Upper lobe of right lung (tissue), 1 donor: ENCODE measurements at regions not wholly inside any gene's neighbourhood (a gene's known extent, or its start where the extent isn't known, plus 50 kb on each side); places are given as distances from the start of the nearest gene placed in this dataset.

Experiments used
- ATAC-seq: fragments of 200-7000 bp; cut with Tn5 transposase; one replicate; pipeline ENCODE4 v1.9.1; 2020; ENCODE audit warnings: mild to moderate bottlenecking, moderate library complexity
- DNase-seq: peaks from one replicate; pipeline ENCODE4 v3.0.0-alpha.2; 2020
- H3K27ac ChIP-seq: fragments of 200-600 bp; one replicate; pipeline ENCODE4 v1.8.0; 2022
- H3K27me3 ChIP-seq: fragments of 200-600 bp; one replicate; pipeline ENCODE4 v1.8.0; 2022; ENCODE audit warnings: mild to moderate bottlenecking
- H3K36me3 ChIP-seq: fragments of 200-600 bp; one replicate; pipeline ENCODE4 v1.8.0; 2022
- H3K4me1 ChIP-seq: fragments of 200-600 bp; one replicate; pipeline ENCODE4 v1.8.0; 2022
- H3K4me3 ChIP-seq: fragments of 200-600 bp; one replicate; pipeline ENCODE4 v1.8.0; 2022; ENCODE audit warnings: mild to moderate bottlenecking
- H3K9me3 ChIP-seq: fragments of 200-600 bp; one replicate; pipeline ENCODE4 v1.8.0; 2022
- CTCF ChIP-seq: fragments of 200-600 bp; IDR thresholded peaks from one replicate; pipeline ENCODE4 v1.8.0; 2022; ENCODE audit warnings: antibody characterized with exemption
- intact Hi-C: fragments of 100-400 bp; cut with DNase I; formaldehyde crosslinking; loops from one replicate; pipeline ENCODE4 v1.11.0; 2022
- donor health status: DM: no; HTN: yes; CAD: no; lungs with severe emphysema.

- Histone ChIP-seq H3K27ac (no peak overlapping the region), H3K27me3 (no peaks in the 10 kb centered on the region), H3K9me3 (no peaks in the 10 kb centered on the region), H3K4me1 (no peaks in the 10 kb centered on the region), H3K36me3 (no peaks in the 10 kb centered on the region), H3K4me3 (no peak overlapping the region)
- ATAC-seq = no peak
- intact Hi-C loops = no loop called here
- no peak for TF ChIP-seq CTCF
- no peak for DNase-seq
These were observed 122.2 kb upstream of the GMNC start for GRCh38 chr3:190984502-190985244.

DNA sequence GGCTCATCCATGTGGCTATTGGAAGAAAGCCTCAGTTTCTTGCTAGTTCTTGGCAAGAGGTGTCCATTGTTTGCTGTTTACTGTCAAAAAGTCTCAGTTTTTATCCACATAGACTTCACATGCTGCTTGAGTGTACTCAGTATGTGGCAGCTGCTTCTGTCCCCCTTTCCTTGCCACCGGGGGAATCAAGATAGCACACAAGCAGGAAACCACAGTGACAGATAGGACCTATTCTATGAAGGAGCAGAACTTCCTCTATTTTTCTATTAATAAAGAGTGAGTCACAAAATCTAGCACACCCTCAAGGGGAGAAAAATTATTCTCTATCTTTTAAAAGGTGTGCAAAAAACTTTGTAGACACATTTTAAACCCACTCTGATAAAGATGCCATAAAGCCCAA lies 121.4 kb upstream of the GMNC start:
- intact Hi-C loops = no loop called here
- Histone ChIP-seq H3K27me3 (no peaks in the 10 kb centered on the region), H3K4me1 (no peaks in the 10 kb centered on the region), H3K27ac (no peak overlapping the region), H3K4me3 (no peak overlapping the region), H3K36me3 (no peaks in the 10 kb centered on the region), H3K9me3 (no peaks in the 10 kb centered on the region)
- no peak for DNase-seq
- ATAC-seq = no peak
- no peak for TF ChIP-seq CTCF

- Histone ChIP-seq H3K27me3 (no peaks in the 10 kb centered on the region), H3K27ac (no peak overlapping the region), H3K9me3 (no peaks in the 10 kb centered on the region), H3K4me1 (no peaks in the 10 kb centered on the region), H3K36me3 (no peaks in the 10 kb centered on the region), H3K4me3 (no peak overlapping the region)
- intact Hi-C loops = no loop called here
- ATAC-seq (no peak), DNase-seq (no peak)
- TF ChIP-seq CTCF = no peak
These were observed 111.3 kb upstream of the GMNC start for GRCh38 chr3:190973771-190974170.

DNA sequence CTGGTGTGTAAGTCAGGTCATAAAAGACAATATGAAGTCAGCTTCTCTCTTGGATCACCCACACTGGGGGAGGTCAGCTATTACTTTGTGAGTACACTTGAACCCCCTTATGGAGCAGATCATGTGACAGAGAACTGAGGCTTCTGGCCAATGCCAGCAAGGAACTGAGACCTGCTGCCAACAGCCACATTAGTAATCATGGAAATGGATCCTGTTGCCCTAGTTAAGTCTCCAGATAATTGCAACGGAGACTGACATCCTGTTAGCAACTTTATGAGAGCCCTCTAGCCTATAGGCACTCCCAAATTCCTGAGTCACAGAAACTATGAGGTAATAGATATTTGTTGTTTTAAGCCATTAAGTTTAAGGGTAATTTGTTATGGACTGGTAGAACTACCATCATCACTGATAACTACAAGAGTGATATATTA lies 110.4 kb upstream of the GMNC start:
- H3K4me3 ChIP-seq = no peak overlapping the region
- DNase-seq (no peak), ATAC-seq (no peak)
- no peak for TF ChIP-seq CTCF
- H3K27me3 ChIP-seq = no peaks in the 10 kb centered on the region
- H3K4me1 ChIP-seq = no peaks in the 10 kb centered on the region
- H3K9me3 ChIP-seq = no peaks in the 10 kb centered on the region
- no peak overlapping the region for H3K27ac ChIP-seq
- no peaks in the 10 kb centered on the region for H3K36me3 ChIP-seq
- intact Hi-C loops = no loop called here

- intact Hi-C loops = no loop called here
- H3K4me1 ChIP-seq = no peaks in the 10 kb centered on the region
- DNase-seq (no peak), ATAC-seq (no peak)
- no peak overlapping the region for H3K27ac ChIP-seq
- H3K4me3 ChIP-seq = no peak overlapping the region
- no peak for TF ChIP-seq CTCF
- no peaks in the 10 kb centered on the region for H3K36me3 ChIP-seq
- H3K27me3 ChIP-seq = no peaks in the 10 kb centered on the region
- H3K9me3 ChIP-seq = no peaks in the 10 kb centered on the region
These were observed 109.7 kb upstream of the GMNC start for GRCh38 chr3:190972196-190972595.

GRCh38 chr3:190970560-190970959 lies 108.1 kb upstream of the GMNC start:
- ATAC-seq = no peak
- DNase-seq = no peak
- Histone ChIP-seq H3K4me3 (no peak overlapping the region), H3K27me3 (no peaks in the 10 kb centered on the region), H3K36me3 (no peaks in the 10 kb centered on the region), H3K27ac (no peak overlapping the region), H3K4me1 (no peaks in the 10 kb centered on the region), H3K9me3 (no peaks in the 10 kb centered on the region)
- intact Hi-C loops = no loop called here
- no peak for TF ChIP-seq CTCF
